ENCODE measurements at regions not wholly inside any gene's neighbourhood (a gene's known extent, or its start where the extent isn't known, plus 50 kb on each side); places are given as distances from the start of the nearest gene placed in this dataset.

GRCh38 chr11:45722144-45722543 is 56.7 kb upstream of the CHST1 start:
- no peak for TF ChIP-seq POLR2A (IDR thresholded peaks at IDR 0.05; ENCODE audit: control extremely low read depth in 1 of 2, low read depth in 2 of 2, low read length in 2 of 2)
- no peak for TF ChIP-seq GABPA (IDR thresholded peaks at IDR 0.05; ENCODE audit: borderline replicate concordance, insufficient read depth, low read length)
